ENCODE measurements at regions not wholly inside any gene's neighbourhood (a gene's known extent, or its start where the extent isn't known, plus 50 kb on each side); places are given as distances from the start of the nearest gene placed in this dataset.

DNA sequence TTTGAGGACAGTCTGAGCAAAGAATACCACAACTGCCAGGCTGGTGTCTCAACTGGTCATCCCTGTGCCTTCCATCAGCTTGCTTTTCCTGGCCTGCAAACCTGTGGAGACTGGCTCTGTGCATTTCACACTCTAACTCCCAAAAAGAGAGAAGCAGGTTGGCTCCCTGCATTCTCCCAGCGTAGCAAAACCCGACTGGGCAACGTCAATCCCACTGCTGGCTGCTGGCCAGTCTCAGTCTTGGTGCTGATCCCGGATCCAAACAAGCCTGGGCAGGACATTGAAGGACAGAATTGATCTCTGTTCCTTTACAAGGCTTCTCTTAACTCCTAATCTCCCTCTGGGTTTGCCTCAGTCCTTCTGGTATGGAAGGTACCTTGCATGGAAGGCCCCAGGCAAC, 65.4 kb downstream of the FZD10 start:
- TF ChIP-seq CTCF (IDR thresholded peaks at IDR 0.05): no peak
- no peak for TF ChIP-seq POLR2A (IDR thresholded peaks at IDR 0.05)
- TF ChIP-seq POLR2AphosphoS5 (IDR thresholded peaks at IDR 0.05): no peak
- Histone ChIP-seq H3K27me3 (peaks cover 0 to 10% of the 10 kb centered on the region in 2 donors), H3K9me3 (peaks cover under 1 to 5% of the 10 kb centered on the region in 2 donors), H3K4me1 (no peaks in the 10 kb centered on the region), H3K4me3 (no peak overlapping the region), H3K27ac (peak overlapping the region in 1 of 2 donors; percentile 26), H3K36me3 (no peaks in the 10 kb centered on the region)
- intact Hi-C loops (cut with DNase I; ENCODE audit: low total_unique reads): loop anchor here (5.0 kb wide), 1 partner anchor 440 kb away; no protein-coding TSS in a partner anchor
- DNase-seq (ENCODE audit: low spot score in 2 of 2): peak in 1 of 2 donors; percentile 68

- Histone ChIP-seq H3K27ac (no peak overlapping the region), H3K9me3 (peaks cover 0 to 9% of the 10 kb centered on the region in 2 donors), H3K36me3 (no peaks in the 10 kb centered on the region), H3K27me3 (no peaks in the 10 kb centered on the region), H3K4me1 (no peaks in the 10 kb centered on the region), H3K4me3 (no peak overlapping the region)
- TF ChIP-seq POLR2AphosphoS5 (IDR thresholded peaks at IDR 0.05): no peak
- no peak for TF ChIP-seq CTCF (IDR thresholded peaks at IDR 0.05)
- no peak for TF ChIP-seq POLR2A (IDR thresholded peaks at IDR 0.05)
- DNase-seq (ENCODE audit: low spot score in 2 of 2): no peak
- intact Hi-C loops (cut with DNase I; ENCODE audit: low total_unique reads): no loop called here
These were observed 74.2 kb downstream of the FZD10 start for GRCh38 chr12:130236446-130236845.

- Histone ChIP-seq H3K9me3 (no peaks in the 10 kb centered on the region), H3K36me3 (no peaks in the 10 kb centered on the region), H3K27me3 (no peaks in the 10 kb centered on the region), H3K4me1 (no peaks in the 10 kb centered on the region), H3K27ac (no peak overlapping the region), H3K4me3 (no peak overlapping the region)
- intact Hi-C loops (cut with DNase I; ENCODE audit: low total_unique reads): no loop called here
- DNase-seq (ENCODE audit: low spot score in 2 of 2): no peak
- no peak for TF ChIP-seq POLR2A (IDR thresholded peaks at IDR 0.05)
These were observed 78.7 kb downstream of the FZD10 start for GRCh38 chr12:130240831-130241590.

GRCh38 chr12:130242506-130242905, 80.2 kb downstream of the FZD10 start:
- Histone ChIP-seq H3K4me3 (no peak overlapping the region), H3K36me3 (no peaks in the 10 kb centered on the region), H3K4me1 (no peaks in the 10 kb centered on the region), H3K27ac (no peak overlapping the region), H3K27me3 (no peaks in the 10 kb centered on the region), H3K9me3 (no peaks in the 10 kb centered on the region)
- no peak for TF ChIP-seq POLR2AphosphoS5 (IDR thresholded peaks at IDR 0.05)
- DNase-seq (ENCODE audit: low spot score in 2 of 2): no peak
- intact Hi-C loops (cut with DNase I; ENCODE audit: low total_unique reads): no loop called here

DNA sequence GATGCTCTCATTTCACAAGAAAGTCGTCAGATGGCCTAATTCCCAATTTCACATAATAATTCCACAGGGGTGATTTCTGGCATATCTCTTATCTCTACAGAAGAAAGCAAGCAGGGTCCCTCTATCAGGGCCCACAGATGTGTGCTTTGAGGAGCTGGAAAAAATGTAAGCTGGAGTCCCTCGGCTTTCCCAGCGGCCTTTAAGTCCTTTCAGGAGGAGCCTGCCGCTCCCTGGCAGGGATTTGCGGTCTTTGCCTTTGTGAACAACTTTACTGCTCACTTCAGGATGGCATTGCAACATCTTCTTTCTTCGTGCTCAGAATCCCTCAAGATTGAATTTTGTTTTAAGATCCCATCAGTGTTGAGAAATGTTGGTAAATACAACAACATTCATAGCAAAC, 83.0 kb downstream of the FZD10 start:
- no peak for DNase-seq (ENCODE audit: low spot score in 2 of 2)
- H3K27ac ChIP-seq: no peak overlapping the region
- H3K4me1 ChIP-seq: no peaks in the 10 kb centered on the region
- H3K4me3 ChIP-seq: no peak overlapping the region
- no peaks in the 10 kb centered on the region for H3K9me3 ChIP-seq
- no peaks in the 10 kb centered on the region for H3K27me3 ChIP-seq
- H3K36me3 ChIP-seq: no peaks in the 10 kb centered on the region
- no peak for TF ChIP-seq POLR2A (IDR thresholded peaks at IDR 0.05)
- no peak for TF ChIP-seq CTCF (IDR thresholded peaks at IDR 0.05)
- TF ChIP-seq POLR2AphosphoS5 (IDR thresholded peaks at IDR 0.05): no peak
- intact Hi-C loops (cut with DNase I; ENCODE audit: low total_unique reads): no loop called here

- TF ChIP-seq CTCF (IDR thresholded peaks at IDR 0.05): no peak
- TF ChIP-seq POLR2A (IDR thresholded peaks at IDR 0.05): no peak
- TF ChIP-seq POLR2AphosphoS5 (IDR thresholded peaks at IDR 0.05): no peak
- no peak for DNase-seq (ENCODE audit: low spot score in 2 of 2)
These were observed 84.3 kb downstream of the FZD10 start for GRCh38 chr12:130246560-130246959.

More at GRCh38 chr12:130246560-130246959, 84.3 kb downstream of the FZD10 start:
- no peaks in the 10 kb centered on the region for H3K9me3 ChIP-seq
- H3K27me3 ChIP-seq: no peaks in the 10 kb centered on the region
- no peaks in the 10 kb centered on the region for H3K4me1 ChIP-seq
- H3K4me3 ChIP-seq: no peak overlapping the region
- no peak overlapping the region for H3K27ac ChIP-seq
- intact Hi-C loops (cut with DNase I; ENCODE audit: low total_unique reads): no loop called here
- H3K36me3 ChIP-seq: no peaks in the 10 kb centered on the region

All from breast epithelium (tissue), 4 donors.